ENCODE measurements at regions not wholly inside any gene's neighbourhood (a gene's known extent, or its start where the extent isn't known, plus 50 kb on each side); places are given as distances from the start of the nearest gene placed in this dataset.

DNA sequence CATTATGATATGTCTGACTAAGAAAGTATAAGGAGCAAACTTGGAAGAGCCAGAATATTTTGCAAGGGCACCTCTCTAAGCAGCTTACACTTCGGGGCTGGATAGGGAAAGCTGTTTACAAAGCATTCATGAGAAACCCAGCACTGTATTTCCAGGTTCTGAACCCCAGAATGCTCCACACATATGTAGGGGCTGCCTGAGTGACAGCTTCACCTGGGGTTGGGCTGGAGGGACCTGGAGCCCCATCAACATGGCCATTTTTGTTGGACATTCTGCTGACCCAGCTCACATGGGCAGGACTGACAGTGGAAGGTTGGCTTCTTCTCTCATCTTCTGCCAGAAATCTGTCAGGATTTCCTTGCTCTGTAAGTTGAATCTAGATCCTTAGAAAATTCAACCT is 197.1 kb upstream of the SSTR4 start:
- no peaks in the 10 kb centered on the region for H4K20me1 ChIP-seq (ENCODE audit: control insufficient read depth, insufficient read depth, low read length, poor library complexity, severe bottlenecking)
- no peaks in the 10 kb centered on the region for H3K79me2 ChIP-seq (ENCODE audit: control insufficient read depth, insufficient read depth, low read length)
- intact Hi-C loops (cut with micrococcal nuclease), result no loop called here
- Mint-ChIP-seq H3K4me3 (no peak overlapping the region), H3K27me3 (peaks cover 5% of the 10 kb centered on the region), H3K4me1 (no peaks in the 10 kb centered on the region), H3K9me3 (ENCODE audit: insufficient read depth) (no peaks in the 10 kb centered on the region), H3K27ac (no peak overlapping the region)
- ChIA-PET CTCF (no interaction called here), POLR2A (no interaction called here)
- H3K27me3 ChIP-seq (replicated peaks in 1 of 4; ENCODE audit: control extremely low read depth in 1 of 4, control insufficient read depth in 3 of 4, insufficient read depth in 4 of 4, low read length in 3 of 4), result no peaks in the 10 kb centered on the region
- TF ChIP-seq EZH2 (IDR thresholded peaks at IDR 0.05; ENCODE audit: borderline replicate concordance, insufficient read depth, low read depth, low read length, poor library complexity, severe bottlenecking), result no peak
- TF ChIP-seq, protein P1, sequence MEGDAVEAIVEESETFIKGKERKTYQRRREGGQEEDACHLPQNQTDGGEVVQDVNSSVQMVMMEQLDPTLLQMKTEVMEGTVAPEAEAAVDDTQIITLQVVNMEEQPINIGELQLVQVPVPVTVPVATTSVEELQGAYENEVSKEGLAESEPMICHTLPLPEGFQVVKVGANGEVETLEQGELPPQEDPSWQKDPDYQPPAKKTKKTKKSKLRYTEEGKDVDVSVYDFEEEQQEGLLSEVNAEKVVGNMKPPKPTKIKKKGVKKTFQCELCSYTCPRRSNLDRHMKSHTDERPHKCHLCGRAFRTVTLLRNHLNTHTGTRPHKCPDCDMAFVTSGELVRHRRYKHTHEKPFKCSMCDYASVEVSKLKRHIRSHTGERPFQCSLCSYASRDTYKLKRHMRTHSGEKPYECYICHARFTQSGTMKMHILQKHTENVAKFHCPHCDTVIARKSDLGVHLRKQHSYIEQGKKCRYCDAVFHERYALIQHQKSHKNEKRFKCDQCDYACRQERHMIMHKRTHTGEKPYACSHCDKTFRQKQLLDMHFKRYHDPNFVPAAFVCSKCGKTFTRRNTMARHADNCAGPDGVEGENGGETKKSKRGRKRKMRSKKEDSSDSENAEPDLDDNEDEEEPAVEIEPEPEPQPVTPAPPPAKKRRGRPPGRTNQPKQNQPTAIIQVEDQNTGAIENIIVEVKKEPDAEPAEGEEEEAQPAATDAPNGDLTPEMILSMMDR (IDR thresholded peaks at IDR 0.05), result no peak
- ATAC-seq (ENCODE audit: low read depth), result no peak
- 80% methylated on average over 1 of the region's 1 CpG for WGBS (ENCODE audit: insufficient coverage)
- no peak overlapping the region for H2AFZ ChIP-seq (ENCODE audit: insufficient read depth, low read depth, low read length, poor library complexity, severe bottlenecking)
- DNase-seq, result no peak
- H3K4me3 ChIP-seq (ENCODE audit: control extremely low read depth in 1 of 5, extremely low read depth in 1 of 5, insufficient read depth in 1 of 5, low read depth in 2 of 5, low read length in 4 of 5), result no peak overlapping the region
- no peak overlapping the region for H3K27ac ChIP-seq (ENCODE audit: low read length in 2 of 2)
- H3K9me3 ChIP-seq (ENCODE audit: control extremely low read depth in 1 of 3, control insufficient read depth in 2 of 3, insufficient read depth in 1 of 3, low read length in 2 of 3), result no peaks in the 10 kb centered on the region
- no peak overlapping the region for H3K9ac ChIP-seq (ENCODE audit: low read length)
- no peaks in the 10 kb centered on the region for H3K4me1 ChIP-seq (ENCODE audit: control insufficient read depth in 2 of 2, insufficient read depth in 2 of 2, low read length in 2 of 2)
- no peak overlapping the region for H3K4me2 ChIP-seq (replicated peaks; ENCODE audit: low read depth, low read length, poor library complexity, severe bottlenecking)
- no peaks in the 10 kb centered on the region for H3K36me3 ChIP-seq (replicated peaks in 1 of 2; ENCODE audit: control extremely low read depth in 1 of 2, control insufficient read depth in 1 of 2, extremely low read depth in 1 of 2, insufficient read depth in 2 of 2, low read length in 1 of 2)

DNA sequence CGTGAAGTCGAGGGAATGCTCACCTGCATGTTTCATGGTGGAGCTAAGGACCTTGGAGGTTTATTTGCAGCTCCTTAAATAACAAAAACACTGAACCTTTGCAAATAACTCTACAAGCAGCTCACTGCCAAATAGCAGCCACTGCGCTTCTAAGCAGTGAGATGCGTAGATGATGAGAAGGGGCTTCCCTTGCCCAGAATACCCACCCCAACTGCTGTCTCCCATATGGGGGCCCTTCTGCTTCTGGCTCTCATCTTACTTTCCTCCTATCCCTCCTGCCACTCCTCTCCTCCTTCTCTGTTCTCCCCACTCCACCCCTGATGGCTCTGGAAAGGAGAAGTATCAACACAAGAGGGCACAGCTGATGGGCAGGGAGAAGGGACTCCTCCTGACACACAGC is 193.3 kb upstream of the SSTR4 start:
- Mint-ChIP-seq H3K9me3 (ENCODE audit: insufficient read depth) (no peaks in the 10 kb centered on the region), H3K4me3 (no peak overlapping the region), H3K27ac (no peak overlapping the region), H3K4me1 (no peaks in the 10 kb centered on the region), H3K27me3 (peaks cover 4% of the 10 kb centered on the region)
- DNase-seq, result no peak
- no peak overlapping the region for H3K27ac ChIP-seq (ENCODE audit: low read length in 2 of 2)
- H3K79me2 ChIP-seq (ENCODE audit: control insufficient read depth, insufficient read depth, low read length), result no peaks in the 10 kb centered on the region
- ATAC-seq (ENCODE audit: low read depth), result no peak
- no peaks in the 10 kb centered on the region for H3K4me1 ChIP-seq (ENCODE audit: control insufficient read depth in 2 of 2, insufficient read depth in 2 of 2, low read length in 2 of 2)
- H4K20me1 ChIP-seq (ENCODE audit: control insufficient read depth, insufficient read depth, low read length, poor library complexity, severe bottlenecking), result no peaks in the 10 kb centered on the region
- no peak overlapping the region for H3K9ac ChIP-seq (ENCODE audit: low read length)
- WGBS (ENCODE audit: insufficient coverage), result 87% methylated on average over 3 of the region's 4 CpGs
- no peaks in the 10 kb centered on the region for H3K36me3 ChIP-seq (replicated peaks in 1 of 2; ENCODE audit: control extremely low read depth in 1 of 2, control insufficient read depth in 1 of 2, extremely low read depth in 1 of 2, insufficient read depth in 2 of 2, low read length in 1 of 2)
- no peak overlapping the region for H3K4me3 ChIP-seq (ENCODE audit: control extremely low read depth in 1 of 5, extremely low read depth in 1 of 5, insufficient read depth in 1 of 5, low read depth in 2 of 5, low read length in 4 of 5)
- CTCF ChIA-PET, result no interaction called here
- no peaks in the 10 kb centered on the region for H3K27me3 ChIP-seq (replicated peaks in 1 of 4; ENCODE audit: control extremely low read depth in 1 of 4, control insufficient read depth in 3 of 4, insufficient read depth in 4 of 4, low read length in 3 of 4)
- POLR2A ChIA-PET, result no interaction called here
- H3K4me2 ChIP-seq (replicated peaks; ENCODE audit: low read depth, low read length, poor library complexity, severe bottlenecking), result no peak overlapping the region
- H2AFZ ChIP-seq (ENCODE audit: insufficient read depth, low read depth, low read length, poor library complexity, severe bottlenecking), result no peak overlapping the region
- TF ChIP-seq, protein P1 (IDR thresholded peaks at IDR 0.05), result no peak
- no peak for TF ChIP-seq EZH2 (IDR thresholded peaks at IDR 0.05; ENCODE audit: borderline replicate concordance, insufficient read depth, low read depth, low read length, poor library complexity, severe bottlenecking)
- intact Hi-C loops (cut with micrococcal nuclease), result no loop called here
- H3K9me3 ChIP-seq (ENCODE audit: control extremely low read depth in 1 of 3, control insufficient read depth in 2 of 3, insufficient read depth in 1 of 3, low read length in 2 of 3), result no peaks in the 10 kb centered on the region
